OCI-LY3 (cell line): ENCODE measurements at regions not wholly inside any gene's neighbourhood (a gene's known extent, or its start where the extent isn't known, plus 50 kb on each side); places are given as distances from the start of the nearest gene placed in this dataset.

ENCODE experiments used
- CTCF ChIP-seq: fragments of 200-600, 300-600 bp; sonication (generic); IDR thresholded peaks from 2 replicates; pipeline ENCODE4 v1.5.1; 2014; ENCODE audit warnings: antibody characterized with exemption, low read length, low read depth
- EZH2phosphoT487 ChIP-seq: fragments of 200-600 bp; shearing (Covaris generic); IDR thresholded peaks from 2 replicates; pipeline ENCODE4 v1.6.1; 2018; ENCODE audit warnings: antibody characterized with exemption, mixed run types, low read depth

- TF ChIP-seq CTCF (no peak), EZH2phosphoT487 (no peak)
These were observed 707.8 kb downstream of the UQCRFS1 start for GRCh38 chr19:28505134-28505533.
